ENCODE measurements at regions not wholly inside any gene's neighbourhood (a gene's known extent, or its start where the extent isn't known, plus 50 kb on each side); places are given as distances from the start of the nearest gene placed in this dataset.

- ATAC-seq (ENCODE audit: low read depth) (no peak), DNase-seq (no peak)
- no TSS peak for BruUV-seq (replicated peaks)
- H3K9me1 ChIP-seq (ENCODE audit: insufficient read depth, low read length), result no peaks in the 10 kb centered on the region
- H2BK20ac ChIP-seq (ENCODE audit: low read depth, low read length), result no peak overlapping the region
- H2AK5ac ChIP-seq (ENCODE audit: low read depth, low read length), result no peak overlapping the region
- H3K79me1 ChIP-seq (ENCODE audit: low read depth in 1 of 2, low read length in 2 of 2), result no peaks in the 10 kb centered on the region
- H2BK120ac ChIP-seq (ENCODE audit: low read depth, low read length), result no peak overlapping the region
- TF ChIP-seq FOS (IDR thresholded peaks at IDR 0.05; ENCODE audit: low read depth, low read length), result no peak
- TF ChIP-seq RAD21 (IDR thresholded peaks at IDR 0.05; ENCODE audit: low read length), result no peak
- TF ChIP-seq BHLHE40 (IDR thresholded peaks at IDR 0.05; ENCODE audit: low read depth, low read length), result no peak
- no peak for TF ChIP-seq SMC3 (IDR thresholded peaks at IDR 0.05; ENCODE audit: low read depth, low read length)
- no peak for TF ChIP-seq RFX5 (IDR thresholded peaks at IDR 0.05; ENCODE audit: low read depth, low read length)
- no peak for TF ChIP-seq CEBPB (IDR thresholded peaks at IDR 0.05; ENCODE audit: low read depth, low read length)
- no peak for TF ChIP-seq MAFK (IDR thresholded peaks at IDR 0.05; ENCODE audit: low read depth, low read length)
- no peak for TF ChIP-seq CTCF (conservative IDR thresholded peaks at IDR 0.05; ENCODE audit: low read depth, low read length)
- TF ChIP-seq CHD1 (IDR thresholded peaks at IDR 0.05; ENCODE audit: low read depth, low read length), result no peak
- no peak for TF ChIP-seq POLR2A (IDR thresholded peaks at IDR 0.05; ENCODE audit: low read depth, low read length)
- no peak overlapping the region for H3K4me2 ChIP-seq (ENCODE audit: low read depth, low read length)
- no peak overlapping the region for H3K14ac ChIP-seq (replicated peaks; ENCODE audit: low read depth, low read length)
- no peak overlapping the region for H2BK5ac ChIP-seq (ENCODE audit: low read depth, low read length, poor library complexity, severe bottlenecking)
- no peak overlapping the region for H2BK15ac ChIP-seq (ENCODE audit: low read depth, low read length)
- in situ Hi-C loops (cut with MboI; ENCODE audit: low sequenced_read_pairs), result no loop called here
- H3K4me3 ChIP-seq (ENCODE audit: insufficient read depth, low read depth, low read length), result no peak overlapping the region
- no peak overlapping the region for H3K4ac ChIP-seq (ENCODE audit: low read depth, low read length)
- H4K8ac ChIP-seq (ENCODE audit: low read depth in 2 of 2, low read length in 2 of 2), result no peak overlapping the region
- WGBS, 2 experiments (ENCODE audit: extremely low coverage in 2 of 2, insufficient read length in 1 of 2), result 88% methylated on average over 3 of the region's 6 CpGs; no CpG with 5 or more reads in 1 of the 2 experiments
- dilution Hi-C loops (cut with HindIII; ENCODE audit: low sequenced_read_pairs, unreplicated experiment), result no loop called here
- intact Hi-C loops (cut with micrococcal nuclease), result no loop called here
- no peak overlapping the region for H3K56ac ChIP-seq (ENCODE audit: extremely low read depth, insufficient read depth, low read length)
- no peak overlapping the region for H4K5ac ChIP-seq (ENCODE audit: low read depth, low read length)
- ChIA-PET POLR2A (ENCODE audit: unreplicated experiment) (no interaction called here), CTCF (no interaction called here)
- no peak overlapping the region for H3K23ac ChIP-seq (ENCODE audit: low read depth, low read length)
- no peaks in the 10 kb centered on the region for H3K4me1 ChIP-seq (ENCODE audit: control insufficient read depth, insufficient read depth, low read length)
- no peak overlapping the region for H3K9ac ChIP-seq (ENCODE audit: low read depth, low read length)
- no peak overlapping the region for H2AK9ac ChIP-seq (replicated peaks; ENCODE audit: low read depth, low read length, poor library complexity)
- no peak overlapping the region for H3K18ac ChIP-seq (ENCODE audit: low read depth, low read length)
- no peaks in the 10 kb centered on the region for H3K27me3 ChIP-seq (ENCODE audit: control insufficient read depth, insufficient read depth, low read length)
- H4K20me1 ChIP-seq (ENCODE audit: insufficient read depth, low read length), result no peaks in the 10 kb centered on the region
- no peak overlapping the region for H2AFZ ChIP-seq (replicated peaks; ENCODE audit: low read length, poor library complexity)
- no peak overlapping the region for H3K27ac ChIP-seq (ENCODE audit: insufficient read depth, low read length)
- H4K91ac ChIP-seq (ENCODE audit: insufficient read depth, low read depth, low read length), result no peak overlapping the region
- H3K36me3 ChIP-seq (ENCODE audit: control insufficient read depth, insufficient read depth, low read length), result no peaks in the 10 kb centered on the region
- H3K9me3 ChIP-seq (ENCODE audit: control insufficient read depth, insufficient read depth, low read length), result no peaks in the 10 kb centered on the region
Observed at GRCh38 chr4:133559987-133560386, 410.9 kb downstream of the PCDH10 start.

All from IMR-90 (cell line).